Upper lobe of left lung (tissue), 6 donors: ENCODE measurements at regions not wholly inside any gene's neighbourhood (a gene's known extent, or its start where the extent isn't known, plus 50 kb on each side); places are given as distances from the start of the nearest gene placed in this dataset.

ENCODE experiments used
- ATAC-seq, 2 donors: fragments of 200-7000 bp; cut with Tn5 transposase; one replicate each; pipeline ENCODE4 v1.9.1; 2022; ENCODE audit warnings: mild to moderate bottlenecking in 2 of 2, moderate library complexity in 2 of 2; ENCODE audit not compliant: low FRiP score in 2 of 2
- DNase-seq, 2 donors: peaks; one replicate each; pipeline ENCODE4 v3.0.0-alpha.2; 2019 to 2020
- H3K27ac ChIP-seq, 4 donors: fragments of 200-600 bp; sonication (generic); one replicate each; pipeline ENCODE4 v1.5.1; 2016 to 2019
- H3K27me3 ChIP-seq, 4 donors: fragments of 200-600 bp; sonication (generic); one replicate each; pipeline ENCODE4 v1.5.1; 2017 to 2019
- H3K36me3 ChIP-seq, 4 donors: fragments of 200-600 bp; sonication (generic); one replicate each; pipeline ENCODE4 v1.5.1; 2016 to 2019
- H3K4me1 ChIP-seq, 4 donors: fragments of 200-600 bp; sonication (generic); one replicate each; pipeline ENCODE4 v1.5.1; 2018 to 2019
- H3K4me3 ChIP-seq, 4 donors: fragments of 200-600 bp; sonication (generic); one replicate each; pipeline ENCODE4 v1.5.1; 2017 to 2019; ENCODE audit warnings: mild to moderate bottlenecking in 2 of 4, moderate library complexity in 1 of 4
- H3K9me3 ChIP-seq, 4 donors: fragments of 200-600 bp; sonication (generic); one replicate each; pipeline ENCODE4 v1.5.1; 2018 to 2019
- EP300 ChIP-seq, 4 donors: sonication (generic); formaldehyde crosslinking; IDR thresholded peaks; one replicate each; pipeline ENCODE4 v1.5.1; 2017; ENCODE audit warnings: antibody characterized with exemption in 4 of 4, control low read depth in 2 of 4
- POLR2A ChIP-seq, 4 donors: fragments of 450-650 bp; IDR thresholded peaks; one replicate each; pipeline ENCODE4 v1.5.1; 2016 to 2017; ENCODE audit warnings: antibody characterized with exemption in 4 of 4, mild to moderate bottlenecking in 2 of 4
- POLR2AphosphoS5 ChIP-seq, 2 donors: sonication (generic); formaldehyde crosslinking; IDR thresholded peaks; one replicate each; pipeline ENCODE4 v1.5.1; 2017; ENCODE audit warnings: antibody characterized with exemption in 2 of 2
- WGBS, 2 donors: methylation state at CpG; one replicate each; pipeline ENCODE4 v1.1.5; 2017 to 2018; 5-methylcytosine and 5-hydroxymethylcytosine counted together
- TF ChIP-seq, protein P1 (sequence below), 6 experiments: fragments of 450-650 bp in 4 of 6; fragments of 200-600 bp in 2 of 6; sonication (generic) in 2 of 6; IDR thresholded peaks; one replicate each; pipeline ENCODE4 v1.5.1; 2016 to 2019; ENCODE audit warnings: antibody characterized with exemption in 6 of 6
- donor health status: DM: no; HTN: no; CAD: no; lungs with moderate emphysema.
- donor health status: DM: no; HTN: yes; CAD: no; lungs with severe emphysema.

DNA sequence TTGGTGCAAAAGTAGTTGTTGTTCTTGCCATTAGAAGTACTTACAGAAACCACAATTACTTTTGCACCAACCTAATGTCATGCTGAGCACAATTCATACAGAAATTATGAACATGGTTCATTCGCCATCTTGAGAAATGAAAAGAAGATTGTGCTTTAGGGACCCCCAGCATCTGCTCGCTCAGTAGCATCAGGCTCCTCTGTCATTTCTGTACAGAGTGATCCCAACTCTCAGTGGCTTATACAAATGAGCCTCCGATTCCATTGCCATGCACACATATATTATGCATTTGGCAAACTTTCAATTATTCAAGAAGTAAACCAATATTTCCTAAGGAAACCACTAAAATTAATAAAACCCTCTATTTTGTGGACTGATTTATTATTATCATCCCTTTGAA is 266.2 kb downstream of the MED10 start:
- Histone ChIP-seq H3K9me3 (no peaks in the 10 kb centered on the region), H3K36me3 (no peaks in the 10 kb centered on the region), H3K27me3 (no peaks in the 10 kb centered on the region), H3K4me3 (no peak overlapping the region), H3K27ac (no peak overlapping the region), H3K4me1 (no peaks in the 10 kb centered on the region)
- 66 to 87% methylated on average over 3 of the region's 3 CpGs for WGBS, 2 donors
- DNase-seq (no peak), ATAC-seq (no peak)
- TF ChIP-seq POLR2AphosphoS5 (IDR thresholded peaks at IDR 0.05) = no peak
- TF ChIP-seq, protein P1, sequence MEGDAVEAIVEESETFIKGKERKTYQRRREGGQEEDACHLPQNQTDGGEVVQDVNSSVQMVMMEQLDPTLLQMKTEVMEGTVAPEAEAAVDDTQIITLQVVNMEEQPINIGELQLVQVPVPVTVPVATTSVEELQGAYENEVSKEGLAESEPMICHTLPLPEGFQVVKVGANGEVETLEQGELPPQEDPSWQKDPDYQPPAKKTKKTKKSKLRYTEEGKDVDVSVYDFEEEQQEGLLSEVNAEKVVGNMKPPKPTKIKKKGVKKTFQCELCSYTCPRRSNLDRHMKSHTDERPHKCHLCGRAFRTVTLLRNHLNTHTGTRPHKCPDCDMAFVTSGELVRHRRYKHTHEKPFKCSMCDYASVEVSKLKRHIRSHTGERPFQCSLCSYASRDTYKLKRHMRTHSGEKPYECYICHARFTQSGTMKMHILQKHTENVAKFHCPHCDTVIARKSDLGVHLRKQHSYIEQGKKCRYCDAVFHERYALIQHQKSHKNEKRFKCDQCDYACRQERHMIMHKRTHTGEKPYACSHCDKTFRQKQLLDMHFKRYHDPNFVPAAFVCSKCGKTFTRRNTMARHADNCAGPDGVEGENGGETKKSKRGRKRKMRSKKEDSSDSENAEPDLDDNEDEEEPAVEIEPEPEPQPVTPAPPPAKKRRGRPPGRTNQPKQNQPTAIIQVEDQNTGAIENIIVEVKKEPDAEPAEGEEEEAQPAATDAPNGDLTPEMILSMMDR (IDR thresholded peaks at IDR 0.05) = no peak
- no peak for TF ChIP-seq POLR2A (IDR thresholded peaks at IDR 0.05)
- TF ChIP-seq EP300 (IDR thresholded peaks at IDR 0.05) = no peak

DNA sequence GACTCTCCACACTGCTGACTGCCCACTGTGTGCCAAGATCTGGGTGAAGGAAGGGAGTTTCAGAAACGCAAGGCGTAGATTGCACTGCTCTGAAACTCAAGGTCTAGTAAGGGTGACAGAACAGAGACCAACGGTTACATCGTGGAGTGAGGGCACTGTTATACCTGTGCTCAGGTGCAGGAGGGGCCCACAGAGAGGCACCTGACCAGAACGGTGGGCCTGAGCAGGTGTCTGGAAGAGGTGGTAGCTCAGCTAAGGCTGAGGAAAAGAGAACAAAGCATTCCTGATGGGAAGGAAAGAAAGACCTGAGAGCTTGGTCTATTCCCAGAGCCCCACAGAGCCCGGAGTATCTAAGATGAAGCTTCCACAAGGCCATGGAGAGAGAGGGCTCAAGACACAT is 267.2 kb downstream of the MED10 start:
- Histone ChIP-seq H3K4me3 (no peak overlapping the region), H3K27me3 (no peaks in the 10 kb centered on the region), H3K27ac (no peak overlapping the region), H3K9me3 (no peaks in the 10 kb centered on the region), H3K4me1 (no peaks in the 10 kb centered on the region), H3K36me3 (no peaks in the 10 kb centered on the region)
- no peak for DNase-seq
- ATAC-seq = no peak
- TF ChIP-seq POLR2A (IDR thresholded peaks at IDR 0.05) (no peak), POLR2AphosphoS5 (IDR thresholded peaks at IDR 0.05) (no peak), EP300 (IDR thresholded peaks at IDR 0.05) (no peak)
- TF ChIP-seq, protein P1 (IDR thresholded peaks at IDR 0.05) = no peak
- 83 to 89% methylated on average over 6 of the region's 6 CpGs for WGBS, 2 donors

DNA sequence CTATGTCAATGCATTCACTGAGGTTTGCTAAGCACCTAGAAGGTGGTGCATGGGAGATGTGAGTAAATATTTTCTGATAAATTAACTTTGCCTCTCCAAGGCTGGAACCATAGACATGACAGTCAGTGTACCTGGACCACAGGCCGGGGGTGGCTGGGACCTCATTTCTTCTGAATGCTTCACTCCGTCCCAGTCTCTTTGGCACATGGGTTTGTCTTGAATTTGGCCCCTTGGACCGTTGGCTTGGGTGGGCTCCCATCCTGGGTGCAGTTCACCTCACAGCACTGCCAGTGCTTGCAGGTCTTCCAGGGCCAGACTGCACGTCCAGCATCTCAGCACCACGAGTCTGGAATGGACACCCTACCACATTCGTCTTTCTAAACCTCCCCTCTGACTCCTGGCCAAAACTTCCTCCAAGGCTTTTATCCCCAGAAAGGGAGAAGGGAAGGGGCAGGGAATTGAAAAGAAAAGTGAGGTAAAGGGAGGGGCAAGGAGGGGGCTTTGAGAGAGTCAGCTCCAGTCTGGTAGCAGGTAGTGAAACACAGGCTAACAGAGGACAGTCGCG is 267.8 kb downstream of the MED10 start:
- no peaks in the 10 kb centered on the region for H3K9me3 ChIP-seq
- TF ChIP-seq EP300 (IDR thresholded peaks at IDR 0.05) (no peak), POLR2A (IDR thresholded peaks at IDR 0.05) (no peak), POLR2AphosphoS5 (IDR thresholded peaks at IDR 0.05) (no peak)
- TF ChIP-seq, protein P1 (IDR thresholded peaks at IDR 0.05) = no peak
- no peaks in the 10 kb centered on the region for H3K27me3 ChIP-seq
- 79 to 83% methylated on average over 7 to 8 of the region's 8 CpGs for WGBS, 2 donors
- ATAC-seq = no peak
- no peak overlapping the region for H3K27ac ChIP-seq
- H3K4me3 ChIP-seq = no peak overlapping the region
- H3K36me3 ChIP-seq = no peaks in the 10 kb centered on the region
- DNase-seq = no peak
- H3K4me1 ChIP-seq = no peaks in the 10 kb centered on the region

DNA sequence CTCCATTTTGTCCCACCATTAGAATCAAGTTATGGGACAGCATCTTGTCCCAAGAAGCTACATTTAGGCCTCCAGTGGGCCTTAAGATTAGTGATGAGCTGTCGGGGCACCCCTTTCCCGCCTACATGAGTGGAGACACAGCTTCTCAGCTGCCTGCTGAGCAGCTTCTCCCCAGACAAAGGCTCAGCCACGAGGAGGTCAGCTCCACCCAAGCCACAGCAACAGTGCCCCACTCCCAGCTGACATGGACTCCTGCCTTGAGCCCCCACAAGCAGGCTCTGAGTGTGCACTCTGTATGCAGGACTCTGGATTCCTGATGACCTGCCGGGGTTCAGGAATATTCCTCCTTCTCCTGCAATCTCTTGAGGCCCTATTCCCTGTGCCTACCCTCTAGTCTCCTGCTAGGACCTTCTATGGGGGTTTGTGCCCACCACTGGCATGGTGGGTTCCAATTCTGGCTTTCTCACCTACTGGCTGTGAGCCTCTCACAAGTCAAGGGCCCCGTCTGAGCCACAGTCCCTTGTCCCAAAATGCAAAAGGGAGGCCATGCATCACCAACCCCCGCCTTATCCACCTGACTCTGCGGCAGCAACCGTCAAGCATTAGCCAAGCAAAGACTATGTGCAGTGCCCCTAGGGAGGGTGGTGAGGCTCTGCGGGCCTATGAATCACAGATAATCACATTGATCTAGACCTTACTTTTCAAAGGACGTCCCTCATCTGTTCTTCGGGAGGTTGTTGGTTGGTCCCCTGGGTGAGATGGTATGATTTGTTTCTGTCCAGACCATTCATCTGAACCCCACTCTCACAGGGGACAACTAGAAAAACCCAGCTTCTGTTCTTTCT is 269.1 kb downstream of the MED10 start:
- Histone ChIP-seq H3K27me3 (no peaks in the 10 kb centered on the region), H3K36me3 (no peaks in the 10 kb centered on the region), H3K27ac (no peak overlapping the region), H3K9me3 (no peaks in the 10 kb centered on the region), H3K4me1 (no peaks in the 10 kb centered on the region), H3K4me3 (no peak overlapping the region)
- TF ChIP-seq POLR2AphosphoS5 (IDR thresholded peaks at IDR 0.05) = no peak
- no peak for TF ChIP-seq POLR2A (IDR thresholded peaks at IDR 0.05)
- TF ChIP-seq, protein P1 (IDR thresholded peaks at IDR 0.05) = no peak
- TF ChIP-seq EP300 (IDR thresholded peaks at IDR 0.05) = no peak
- no peak for DNase-seq
- WGBS, 2 donors = 82 to 84% methylated on average over 8 to 11 of the region's 11 CpGs
- no peak for ATAC-seq

DNA sequence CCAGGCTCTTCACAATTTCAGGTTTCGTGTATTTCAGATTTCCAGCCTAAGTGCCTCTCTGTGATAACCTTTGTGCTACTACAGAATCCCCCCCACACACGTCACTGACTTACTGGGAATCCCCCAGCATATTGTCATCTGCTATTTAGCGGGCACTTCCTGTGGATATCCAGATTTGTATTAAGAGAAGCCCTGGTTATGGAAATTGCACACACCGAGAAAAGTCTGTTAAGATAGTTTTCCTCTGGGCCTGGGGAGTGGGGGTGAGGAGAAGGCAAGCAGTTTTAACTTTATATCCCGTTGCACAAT is 269.9 kb downstream of the MED10 start:
- no peaks in the 10 kb centered on the region for H3K36me3 ChIP-seq
- 62 to 65% methylated on average over 5 of the region's 5 CpGs for WGBS, 2 donors
- DNase-seq (no peak), ATAC-seq (no peak)
- H3K27me3 ChIP-seq = no peaks in the 10 kb centered on the region
- TF ChIP-seq EP300 (IDR thresholded peaks at IDR 0.05) = no peak
- TF ChIP-seq, protein P1 (IDR thresholded peaks at IDR 0.05) = no peak
- TF ChIP-seq POLR2A (IDR thresholded peaks at IDR 0.05) = no peak
- no peak for TF ChIP-seq POLR2AphosphoS5 (IDR thresholded peaks at IDR 0.05)
- no peaks in the 10 kb centered on the region for H3K9me3 ChIP-seq
- no peak overlapping the region for H3K27ac ChIP-seq
- no peak overlapping the region for H3K4me3 ChIP-seq
- no peaks in the 10 kb centered on the region for H3K4me1 ChIP-seq
